HEK293 (cell line): ENCODE measurements at regions not wholly inside any gene's neighbourhood (a gene's known extent, or its start where the extent isn't known, plus 50 kb on each side); places are given as distances from the start of the nearest gene placed in this dataset.

Experiments
- CTCF ChIA-PET: fragments of 350-600 bp; formaldehyde crosslinking; extraction: SDS; loops from one replicate; lab custom pipeline; 2021; ENCODE audit warnings: antibody characterized with exemption; lab: Yijun Ruan, JAX
- POLR2A ChIA-PET: fragments of 300-600 bp; formaldehyde crosslinking; extraction: SDS; loops from one replicate; lab custom pipeline; 2020; ENCODE audit warnings: antibody characterized with exemption, inconsistent platforms; lab: Yijun Ruan, JAX
- H3K27ac ChIP-seq: fragments of 200-500 bp; sonication (Bioruptor generic); 2 replicates; pipeline ENCODE4 v1.5.1; 2014; ENCODE audit warnings: low read depth, low read length, control low read depth, inconsistent platforms; ENCODE audit errors: extremely low read depth
- H3K36me3 ChIP-seq, 2 experiments: fragments of 200-500 bp in 1 of 2; sonication (Bioruptor generic) in 1 of 2; 1 replicate in 1 of 2; 2 replicates in 1 of 2; pipeline ENCODE4 v1.5.1; 2014 to 2017; ENCODE audit warnings: inconsistent platforms in 2 of 2, low read length in 2 of 2; ENCODE audit not compliant: control insufficient read depth in 2 of 2, insufficient read depth in 1 of 2
- H3K4me1 ChIP-seq: fragments of 200-500 bp; sonication (Bioruptor generic); 2 replicates; pipeline ENCODE4 v1.5.1; 2014; ENCODE audit warnings: mild to moderate bottlenecking, low read length, inconsistent platforms; ENCODE audit not compliant: control insufficient read depth, insufficient read depth
- H3K4me3 ChIP-seq: 2 replicates; pipeline ENCODE4 v1.5.1; 2011; ENCODE audit warnings: low read depth, mild to moderate bottlenecking, control low read depth, low read length, moderate library complexity
- H3K9me3 ChIP-seq: fragments of 200-500 bp; sonication (Bioruptor generic); 2 replicates; pipeline ENCODE4 v1.5.1; 2014; ENCODE audit warnings: low read depth, low read length, inconsistent platforms; ENCODE audit not compliant: control insufficient read depth, insufficient read depth
- GLI2 ChIP-seq: fragments of 450-650 bp; formaldehyde crosslinking; IDR thresholded peaks from 2 replicates; pipeline ENCODE4; 2017; ENCODE audit warnings: missing biosample characterization, missing genetic modification characterization, low read depth, borderline replicate concordance
- GLI4 ChIP-seq: fragments of 450-650 bp; formaldehyde crosslinking; IDR thresholded peaks from 2 replicates; pipeline ENCODE4 v1.5.1; 2016; ENCODE audit warnings: missing biosample characterization, missing genetic modification characterization
- PRDM2 ChIP-seq: fragments of 450-650 bp; formaldehyde crosslinking; IDR thresholded peaks from 2 replicates; pipeline ENCODE4 v1.5.1; 2016; ENCODE audit warnings: missing biosample characterization, missing genetic modification characterization, borderline replicate concordance
- SETDB1 ChIP-seq: IDR thresholded peaks from one replicate; pipeline ENCODE4 v1.6.1; 2017; ENCODE audit warnings: mild to moderate bottlenecking, low read length, moderate library complexity, mixed read lengths; ENCODE audit not compliant: insufficient read length
- YY1 ChIP-seq: fragments of 450-650 bp; formaldehyde crosslinking; IDR thresholded peaks from 2 replicates; pipeline ENCODE4 v1.5.1; 2018; ENCODE audit warnings: missing biosample characterization, missing genetic modification characterization
- ZBTB10 ChIP-seq: fragments of 450-650 bp; formaldehyde crosslinking; IDR thresholded peaks from 2 replicates; pipeline ENCODE4 v1.5.1; 2016; ENCODE audit warnings: missing biosample characterization, missing genetic modification characterization
- ZFP37 ChIP-seq: fragments of 450-650 bp; formaldehyde crosslinking; IDR thresholded peaks from 2 replicates; pipeline ENCODE4 v1.5.1; 2016; ENCODE audit warnings: missing biosample characterization, missing genetic modification characterization
- ZNF133 ChIP-seq: fragments of 450-650 bp; formaldehyde crosslinking; IDR thresholded peaks from 2 replicates; pipeline ENCODE4 v1.5.1; 2016; ENCODE audit warnings: missing biosample characterization, missing genetic modification characterization
- ZNF19 ChIP-seq: fragments of 450-650 bp; formaldehyde crosslinking; IDR thresholded peaks from 2 replicates; pipeline ENCODE4; 2016; ENCODE audit warnings: missing biosample characterization, missing genetic modification characterization, low read depth
- ZNF23 ChIP-seq: fragments of 450-650 bp; formaldehyde crosslinking; IDR thresholded peaks from 2 replicates; pipeline ENCODE4 v1.5.1; 2016; ENCODE audit warnings: missing biosample characterization, missing genetic modification characterization, borderline replicate concordance
- ZNF266 ChIP-seq: fragments of 450-650 bp; formaldehyde crosslinking; IDR thresholded peaks from 2 replicates; pipeline ENCODE4 v1.5.1; 2016; ENCODE audit warnings: missing biosample characterization, missing genetic modification characterization, low read depth
- ZNF510 ChIP-seq: fragments of 450-650 bp; formaldehyde crosslinking; IDR thresholded peaks from 2 replicates; pipeline ENCODE4 v1.5.1; 2018; ENCODE audit warnings: mild to moderate bottlenecking, missing genetic modification characterization, missing biosample characterization; ENCODE audit not compliant: insufficient replicate concordance
- ZNF544 ChIP-seq: fragments of 450-650 bp; formaldehyde crosslinking; IDR thresholded peaks from 2 replicates; pipeline ENCODE4 v1.5.0; 2017; ENCODE audit warnings: missing biosample characterization, missing genetic modification characterization
- ZNF571 ChIP-seq: fragments of 450-650 bp; formaldehyde crosslinking; IDR thresholded peaks from 2 replicates; pipeline ENCODE4 v1.5.0; 2017; ENCODE audit warnings: missing biosample characterization, missing genetic modification characterization
- ZNF792 ChIP-seq: fragments of 450-650 bp; formaldehyde crosslinking; IDR thresholded peaks from 2 replicates; pipeline ENCODE4 v1.5.1; 2016; ENCODE audit warnings: missing biosample characterization, missing genetic modification characterization
- ZNF843 ChIP-seq: fragments of 450-650 bp; formaldehyde crosslinking; IDR thresholded peaks from 2 replicates; pipeline ENCODE4 v1.5.1; 2016; ENCODE audit warnings: missing biosample characterization, missing genetic modification characterization
- TF ChIP-seq, protein P1 (sequence below): IDR thresholded peaks from 2 replicates; pipeline ENCODE4 v1.6.1; 2011; ENCODE audit warnings: mild to moderate bottlenecking, low read depth, low read length, borderline replicate concordance
- TF ChIP-seq, protein P2 (sequence below): fragments of 450-650 bp; formaldehyde crosslinking; IDR thresholded peaks from 2 replicates; pipeline ENCODE4 v1.5.1; 2016; ENCODE audit warnings: missing biosample characterization, missing genetic modification characterization
- TF ChIP-seq, protein P3 (sequence below): fragments of 450-650 bp; formaldehyde crosslinking; IDR thresholded peaks from 2 replicates; pipeline ENCODE4 v1.5.0; 2017; ENCODE audit warnings: missing biosample characterization, missing genetic modification characterization, borderline replicate concordance

GRCh38 chr6:12393100-12393499, 102.9 kb downstream of the EDN1 start:
- H3K4me3 ChIP-seq: no peak overlapping the region
- ChIA-PET POLR2A (no interaction called here), CTCF (interaction anchor here (0.8 kb wide), 2 partner anchors 12 to 91 kb away, joined by 3 to 4 read pairs; no protein-coding TSS in a partner anchor)
- no peaks in the 10 kb centered on the region for H3K9me3 ChIP-seq
- no peaks in the 10 kb centered on the region for H3K36me3 ChIP-seq
- H3K4me1 ChIP-seq: no peaks in the 10 kb centered on the region
- TF ChIP-seq, protein P1, sequence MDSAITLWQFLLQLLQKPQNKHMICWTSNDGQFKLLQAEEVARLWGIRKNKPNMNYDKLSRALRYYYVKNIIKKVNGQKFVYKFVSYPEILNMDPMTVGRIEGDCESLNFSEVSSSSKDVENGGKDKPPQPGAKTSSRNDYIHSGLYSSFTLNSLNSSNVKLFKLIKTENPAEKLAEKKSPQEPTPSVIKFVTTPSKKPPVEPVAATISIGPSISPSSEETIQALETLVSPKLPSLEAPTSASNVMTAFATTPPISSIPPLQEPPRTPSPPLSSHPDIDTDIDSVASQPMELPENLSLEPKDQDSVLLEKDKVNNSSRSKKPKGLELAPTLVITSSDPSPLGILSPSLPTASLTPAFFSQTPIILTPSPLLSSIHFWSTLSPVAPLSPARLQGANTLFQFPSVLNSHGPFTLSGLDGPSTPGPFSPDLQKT: no peak
- TF ChIP-seq ZNF544 (tag by site-specific recombination): no peak
- TF ChIP-seq SETDB1: no peak
- TF ChIP-seq ZNF510: peak; percentile 30
- TF ChIP-seq ZNF843 (tag by site-specific recombination): no peak
- no peak overlapping the region for H3K27ac ChIP-seq

GRCh38 chr6:12394170-12394569, 104.0 kb downstream of the EDN1 start:
- ChIA-PET CTCF (interaction anchor here (0.7 to 1.3 kb wide), 2 partner anchors 9 to 12 kb away, joined by 3 read pairs; no protein-coding TSS in a partner anchor), POLR2A (no interaction called here)
- TF ChIP-seq GLI4 (no peak), ZBTB10 (no peak), GLI2 (no peak), SETDB1 (no peak), YY1 (tag by site-specific recombination) (no peak), ZNF792 (tag by site-specific recombination) (no peak), PRDM2 (tag by site-specific recombination) (no peak), ZNF19 (tag by site-specific recombination) (no peak), ZFP37 (tag by site-specific recombination) (no peak), ZNF23 (tag by site-specific recombination) (no peak), ZNF266 (tag by site-specific recombination) (no peak), ZNF133 (tag by site-specific recombination) (no peak), ZNF571 (no peak)
- TF ChIP-seq, protein P2, sequence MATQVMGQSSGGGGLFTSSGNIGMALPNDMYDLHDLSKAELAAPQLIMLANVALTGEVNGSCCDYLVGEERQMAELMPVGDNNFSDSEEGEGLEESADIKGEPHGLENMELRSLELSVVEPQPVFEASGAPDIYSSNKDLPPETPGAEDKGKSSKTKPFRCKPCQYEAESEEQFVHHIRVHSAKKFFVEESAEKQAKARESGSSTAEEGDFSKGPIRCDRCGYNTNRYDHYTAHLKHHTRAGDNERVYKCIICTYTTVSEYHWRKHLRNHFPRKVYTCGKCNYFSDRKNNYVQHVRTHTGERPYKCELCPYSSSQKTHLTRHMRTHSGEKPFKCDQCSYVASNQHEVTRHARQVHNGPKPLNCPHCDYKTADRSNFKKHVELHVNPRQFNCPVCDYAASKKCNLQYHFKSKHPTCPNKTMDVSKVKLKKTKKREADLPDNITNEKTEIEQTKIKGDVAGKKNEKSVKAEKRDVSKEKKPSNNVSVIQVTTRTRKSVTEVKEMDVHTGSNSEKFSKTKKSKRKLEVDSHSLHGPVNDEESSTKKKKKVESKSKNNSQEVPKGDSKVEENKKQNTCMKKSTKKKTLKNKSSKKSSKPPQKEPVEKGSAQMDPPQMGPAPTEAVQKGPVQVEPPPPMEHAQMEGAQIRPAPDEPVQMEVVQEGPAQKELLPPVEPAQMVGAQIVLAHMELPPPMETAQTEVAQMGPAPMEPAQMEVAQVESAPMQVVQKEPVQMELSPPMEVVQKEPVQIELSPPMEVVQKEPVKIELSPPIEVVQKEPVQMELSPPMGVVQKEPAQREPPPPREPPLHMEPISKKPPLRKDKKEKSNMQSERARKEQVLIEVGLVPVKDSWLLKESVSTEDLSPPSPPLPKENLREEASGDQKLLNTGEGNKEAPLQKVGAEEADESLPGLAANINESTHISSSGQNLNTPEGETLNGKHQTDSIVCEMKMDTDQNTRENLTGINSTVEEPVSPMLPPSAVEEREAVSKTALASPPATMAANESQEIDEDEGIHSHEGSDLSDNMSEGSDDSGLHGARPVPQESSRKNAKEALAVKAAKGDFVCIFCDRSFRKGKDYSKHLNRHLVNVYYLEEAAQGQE: no peak
- TF ChIP-seq, protein P3, sequence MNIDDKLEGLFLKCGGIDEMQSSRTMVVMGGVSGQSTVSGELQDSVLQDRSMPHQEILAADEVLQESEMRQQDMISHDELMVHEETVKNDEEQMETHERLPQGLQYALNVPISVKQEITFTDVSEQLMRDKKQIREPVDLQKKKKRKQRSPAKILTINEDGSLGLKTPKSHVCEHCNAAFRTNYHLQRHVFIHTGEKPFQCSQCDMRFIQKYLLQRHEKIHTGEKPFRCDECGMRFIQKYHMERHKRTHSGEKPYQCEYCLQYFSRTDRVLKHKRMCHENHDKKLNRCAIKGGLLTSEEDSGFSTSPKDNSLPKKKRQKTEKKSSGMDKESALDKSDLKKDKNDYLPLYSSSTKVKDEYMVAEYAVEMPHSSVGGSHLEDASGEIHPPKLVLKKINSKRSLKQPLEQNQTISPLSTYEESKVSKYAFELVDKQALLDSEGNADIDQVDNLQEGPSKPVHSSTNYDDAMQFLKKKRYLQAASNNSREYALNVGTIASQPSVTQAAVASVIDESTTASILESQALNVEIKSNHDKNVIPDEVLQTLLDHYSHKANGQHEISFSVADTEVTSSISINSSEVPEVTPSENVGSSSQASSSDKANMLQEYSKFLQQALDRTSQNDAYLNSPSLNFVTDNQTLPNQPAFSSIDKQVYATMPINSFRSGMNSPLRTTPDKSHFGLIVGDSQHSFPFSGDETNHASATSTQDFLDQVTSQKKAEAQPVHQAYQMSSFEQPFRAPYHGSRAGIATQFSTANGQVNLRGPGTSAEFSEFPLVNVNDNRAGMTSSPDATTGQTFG: no peak

More at GRCh38 chr6:12394170-12394569, 104.0 kb downstream of the EDN1 start:
- Histone ChIP-seq H3K4me3 (no peak overlapping the region), H3K9me3 (no peaks in the 10 kb centered on the region), H3K4me1 (no peaks in the 10 kb centered on the region), H3K36me3 (no peaks in the 10 kb centered on the region), H3K27ac (no peak overlapping the region)
